ENCODE measurements at regions not wholly inside any gene's neighbourhood (a gene's known extent, or its start where the extent isn't known, plus 50 kb on each side); places are given as distances from the start of the nearest gene placed in this dataset.

DNA sequence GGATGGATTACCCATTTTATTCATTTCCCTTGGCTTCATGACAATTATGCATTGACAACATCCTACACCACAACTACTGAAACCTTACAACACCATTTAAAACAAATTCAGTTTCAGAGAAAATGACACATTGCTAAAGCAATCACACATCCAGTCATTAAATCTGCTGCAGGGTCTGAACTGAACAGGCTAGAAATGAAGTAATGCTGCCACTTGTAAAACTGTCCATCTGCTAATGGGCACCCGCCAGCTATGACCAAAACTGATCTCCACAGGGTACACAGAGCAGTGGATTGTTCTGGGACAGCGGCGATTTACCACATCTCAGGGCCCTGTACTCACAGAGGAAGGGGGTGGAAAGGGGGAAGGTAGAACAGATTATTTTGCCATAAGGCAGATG, 172.9 kb upstream of the FBXL4 start:
- Mint-ChIP-seq H3K9me3 (ENCODE audit: low read depth, unreplicated experiment) (no peaks in the 10 kb centered on the region), H3K4me3 (ENCODE audit: low read depth, unreplicated experiment) (no peak overlapping the region), H3K27me3 (ENCODE audit: unreplicated experiment) (peaks cover 13% of the 10 kb centered on the region), H3K27ac (ENCODE audit: unreplicated experiment) (no peak overlapping the region), H3K4me1 (ENCODE audit: low read depth, unreplicated experiment) (no peaks in the 10 kb centered on the region), H3K36me3 (ENCODE audit: insufficient read depth, unreplicated experiment) (no peaks in the 10 kb centered on the region)
- BruUV-seq (replicated peaks): no TSS peak
- DNase-seq: no peak
- intact Hi-C loops (cut with micrococcal nuclease; ENCODE audit: unreplicated experiment): no loop called here
- CTCF ChIA-PET: no interaction called here
- TF ChIP-seq, protein P1, sequence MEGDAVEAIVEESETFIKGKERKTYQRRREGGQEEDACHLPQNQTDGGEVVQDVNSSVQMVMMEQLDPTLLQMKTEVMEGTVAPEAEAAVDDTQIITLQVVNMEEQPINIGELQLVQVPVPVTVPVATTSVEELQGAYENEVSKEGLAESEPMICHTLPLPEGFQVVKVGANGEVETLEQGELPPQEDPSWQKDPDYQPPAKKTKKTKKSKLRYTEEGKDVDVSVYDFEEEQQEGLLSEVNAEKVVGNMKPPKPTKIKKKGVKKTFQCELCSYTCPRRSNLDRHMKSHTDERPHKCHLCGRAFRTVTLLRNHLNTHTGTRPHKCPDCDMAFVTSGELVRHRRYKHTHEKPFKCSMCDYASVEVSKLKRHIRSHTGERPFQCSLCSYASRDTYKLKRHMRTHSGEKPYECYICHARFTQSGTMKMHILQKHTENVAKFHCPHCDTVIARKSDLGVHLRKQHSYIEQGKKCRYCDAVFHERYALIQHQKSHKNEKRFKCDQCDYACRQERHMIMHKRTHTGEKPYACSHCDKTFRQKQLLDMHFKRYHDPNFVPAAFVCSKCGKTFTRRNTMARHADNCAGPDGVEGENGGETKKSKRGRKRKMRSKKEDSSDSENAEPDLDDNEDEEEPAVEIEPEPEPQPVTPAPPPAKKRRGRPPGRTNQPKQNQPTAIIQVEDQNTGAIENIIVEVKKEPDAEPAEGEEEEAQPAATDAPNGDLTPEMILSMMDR (IDR thresholded peaks at IDR 0.05; ENCODE audit: unreplicated experiment): no peak

DNA sequence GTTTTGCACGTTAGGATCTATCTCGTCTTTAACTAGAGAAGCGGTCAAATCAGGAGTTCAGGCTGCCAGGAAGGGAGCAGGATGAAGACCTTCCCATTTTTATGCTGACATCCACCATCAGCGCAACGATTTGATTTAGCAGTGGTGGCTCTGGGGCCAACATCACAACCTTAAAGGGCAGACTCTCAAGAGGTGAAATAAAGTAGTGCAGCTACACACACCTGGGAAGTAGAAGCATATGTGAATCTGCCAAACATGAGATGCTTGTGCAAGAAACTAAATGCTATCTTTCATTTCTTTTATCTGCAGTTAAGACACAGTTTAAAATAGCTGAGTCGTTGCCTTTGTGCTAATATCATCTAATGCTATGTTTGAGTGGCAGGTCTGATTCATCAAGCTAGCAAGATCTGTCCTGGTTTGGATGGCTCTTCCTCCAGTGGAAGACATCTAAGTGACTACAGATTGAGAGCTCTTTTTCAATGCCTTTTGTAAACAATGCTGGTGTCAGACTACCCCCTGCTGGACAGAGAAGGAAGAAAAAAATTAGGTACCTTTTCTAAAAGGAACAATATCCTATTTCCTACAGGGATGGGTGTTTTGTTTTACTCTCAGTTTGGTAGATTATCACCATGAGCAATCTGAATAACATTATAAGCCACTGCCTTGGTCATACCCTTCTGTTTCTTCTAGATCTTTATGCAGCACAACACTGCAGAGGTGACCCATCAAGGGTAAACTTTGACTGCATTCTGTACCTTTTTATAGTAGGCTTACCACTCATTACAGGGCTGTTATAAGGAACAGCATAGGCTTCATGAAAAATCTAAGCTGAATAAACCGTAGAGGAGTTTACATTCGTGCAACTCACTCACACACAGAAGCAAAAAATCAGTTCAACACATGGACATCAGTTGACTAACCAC, 171.6 kb upstream of the FBXL4 start:
- CTCF ChIA-PET: interaction anchor here (0.7 to 1.0 kb wide), 7 partner anchors 101 to 350 kb away, joined by 3 to 25 read pairs (median 4); partner anchors contain the start of gene POU3F2
- no peaks in the 10 kb centered on the region for H3K9me3 Mint-ChIP-seq (ENCODE audit: low read depth, unreplicated experiment)
- intact Hi-C loops (cut with micrococcal nuclease; ENCODE audit: unreplicated experiment): loop anchor here (1.0 to 5.0 kb wide), 6 partner anchors 172 to 1622 kb away; partner anchors contain the start of gene FBXL4

DNA sequence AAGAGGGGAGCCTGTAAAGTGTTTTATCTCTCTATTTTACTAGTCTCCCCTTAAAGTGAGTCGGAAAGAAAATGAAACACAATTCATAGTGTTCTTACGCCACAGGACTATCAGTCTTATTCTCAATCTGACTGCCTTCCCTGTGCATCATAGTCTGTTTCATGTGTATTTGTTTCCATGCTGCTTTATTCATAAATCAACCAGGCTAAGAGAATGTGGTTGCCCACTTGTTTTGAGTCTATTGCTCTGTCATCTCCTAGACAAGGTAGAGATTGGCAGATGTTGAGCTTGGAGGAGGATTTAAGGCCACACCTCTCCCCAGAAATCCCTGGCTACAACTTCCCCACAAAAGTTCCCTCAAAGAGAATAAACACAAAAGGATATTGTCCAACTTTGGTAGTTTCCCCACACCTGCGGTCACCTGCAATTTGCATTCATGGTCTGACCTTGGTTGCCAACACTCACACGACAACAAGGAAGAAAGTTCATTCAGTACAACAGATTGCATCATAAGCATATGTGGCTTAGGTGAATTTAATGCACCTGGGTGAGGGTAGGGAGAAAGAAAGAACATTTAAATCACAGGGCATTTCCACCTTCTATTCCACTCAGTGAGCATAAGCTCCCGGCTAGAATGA, 167.1 kb upstream of the FBXL4 start:
- H3K4me3 Mint-ChIP-seq (ENCODE audit: low read depth, unreplicated experiment): no peak overlapping the region
- intact Hi-C loops (cut with micrococcal nuclease; ENCODE audit: unreplicated experiment): loop anchor here (5.0 kb wide), 2 partner anchors 168 to 1618 kb away; partner anchors contain the start of gene FBXL4
- H3K9me3 Mint-ChIP-seq (ENCODE audit: low read depth, unreplicated experiment): no peaks in the 10 kb centered on the region
- TF ChIP-seq, protein P1 (IDR thresholded peaks at IDR 0.05; ENCODE audit: unreplicated experiment): no peak
- H3K27ac Mint-ChIP-seq (ENCODE audit: unreplicated experiment): peak overlapping the region; percentile 83
- BruUV-seq (replicated peaks): no TSS peak
- H3K27me3 Mint-ChIP-seq (ENCODE audit: unreplicated experiment): peaks cover 13% of the 10 kb centered on the region
- CTCF ChIA-PET: interaction anchor here (1.1 to 1.4 kb wide), 2 partner anchors 138 to 167 kb away, joined by 3 read pairs; partner anchors contain the start of gene FBXL4
- peak; percentile 67 for DNase-seq
- H3K36me3 Mint-ChIP-seq (ENCODE audit: insufficient read depth, unreplicated experiment): peaks cover 4% of the 10 kb centered on the region
- H3K4me1 Mint-ChIP-seq (ENCODE audit: low read depth, unreplicated experiment): peaks cover 11% of the 10 kb centered on the region

More for the DNA sequence above, 171.6 kb upstream of the FBXL4 start:
- TF ChIP-seq, protein P1 (IDR thresholded peaks at IDR 0.05; ENCODE audit: unreplicated experiment): peak; percentile 51
- DNase-seq: peak; percentile 59
- no TSS peak for BruUV-seq (replicated peaks)
- peaks cover 8% of the 10 kb centered on the region for H3K4me1 Mint-ChIP-seq (ENCODE audit: low read depth, unreplicated experiment)
- H3K4me3 Mint-ChIP-seq (ENCODE audit: low read depth, unreplicated experiment): no peak overlapping the region
- no peak overlapping the region for H3K27ac Mint-ChIP-seq (ENCODE audit: unreplicated experiment)
- peaks cover 4% of the 10 kb centered on the region for H3K36me3 Mint-ChIP-seq (ENCODE audit: insufficient read depth, unreplicated experiment)
- peaks cover 13% of the 10 kb centered on the region for H3K27me3 Mint-ChIP-seq (ENCODE audit: unreplicated experiment)

DNA sequence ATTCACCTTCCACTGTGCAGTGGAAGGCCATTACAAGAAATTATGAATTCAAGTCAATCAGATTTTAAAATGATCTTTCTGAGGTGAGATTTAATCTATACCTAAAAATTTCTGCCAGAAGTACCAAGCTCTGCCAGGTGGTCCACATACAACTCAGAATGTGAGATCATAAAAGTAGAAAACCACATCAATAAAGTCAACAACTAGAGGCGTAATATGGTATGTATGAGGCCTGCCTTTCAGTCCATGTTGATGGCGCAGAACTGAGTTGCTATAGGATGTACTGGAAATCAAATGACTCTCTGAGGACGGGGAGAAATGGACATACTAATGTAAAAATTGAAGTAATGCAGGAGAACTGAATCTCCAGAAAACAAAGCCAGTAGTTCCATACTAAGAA, 163.8 kb upstream of the FBXL4 start:
- DNase-seq: no peak
- intact Hi-C loops (cut with micrococcal nuclease; ENCODE audit: unreplicated experiment): no loop called here
- BruUV-seq (replicated peaks): no TSS peak
- CTCF ChIA-PET: interaction anchor here (0.6 kb wide), 1 partner anchor 277 kb away, joined by 6 read pairs; the partner anchor contains the start of gene POU3F2
- Mint-ChIP-seq H3K4me1 (ENCODE audit: low read depth, unreplicated experiment) (peaks cover 11% of the 10 kb centered on the region), H3K4me3 (ENCODE audit: low read depth, unreplicated experiment) (no peak overlapping the region), H3K27ac (ENCODE audit: unreplicated experiment) (no peak overlapping the region), H3K27me3 (ENCODE audit: unreplicated experiment) (peaks cover 14% of the 10 kb centered on the region), H3K36me3 (ENCODE audit: insufficient read depth, unreplicated experiment) (peaks cover 4% of the 10 kb centered on the region), H3K9me3 (ENCODE audit: low read depth, unreplicated experiment) (no peaks in the 10 kb centered on the region)
- TF ChIP-seq, protein P1 (IDR thresholded peaks at IDR 0.05; ENCODE audit: unreplicated experiment): no peak

Measured in Calu3 (cell line).